Epithelial cell of proximal tubule (primary cell): ENCODE measurements at regions not wholly inside any gene's neighbourhood (a gene's known extent, or its start where the extent isn't known, plus 50 kb on each side); places are given as distances from the start of the nearest gene placed in this dataset.
"Not testable (repeated sequence)": the region's sequence is repeated elsewhere in the genome, so short reads cannot be mapped to it uniquely, and the experiment has no call there.

ENCODE experiments used
- DNase-seq: peaks from one replicate; pipeline ENCODE4 v3.0.0-alpha.2; 2011; ENCODE audit warnings: low read depth
- H3K4me3 ChIP-seq: 2 replicates; pipeline ENCODE4 v1.5.1; 2011; ENCODE audit warnings: low read depth, mild to moderate bottlenecking, low read length
- CTCF ChIP-seq: conservative IDR thresholded peaks from 2 replicates; pipeline ENCODE4 v1.5.1; 2012; ENCODE audit warnings: low read depth, mild to moderate bottlenecking, low read length

DNA sequence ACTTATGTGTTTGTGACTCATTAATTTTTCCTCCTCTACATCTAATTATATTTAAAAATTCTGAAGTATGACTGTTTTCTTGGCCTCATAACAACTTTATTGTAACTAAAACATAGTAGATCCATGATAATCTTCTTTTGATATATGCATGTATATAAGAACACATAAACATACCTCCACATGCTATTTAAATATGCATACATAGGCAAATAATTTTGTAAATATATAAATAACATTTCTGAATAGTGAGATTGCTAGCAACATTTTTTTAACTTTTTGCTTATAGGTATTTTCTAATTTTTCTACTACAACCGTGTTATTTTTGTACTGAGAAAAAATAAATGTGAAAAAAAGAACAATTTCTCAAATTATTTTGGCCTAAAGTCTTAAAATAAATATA, 627.6 kb downstream of the HTR1B start:
- no peak for TF ChIP-seq CTCF

GRCh38 chr6:76835293-76835692, 628.0 kb downstream of the HTR1B start:
- TF ChIP-seq CTCF: no peak
- no peak for DNase-seq
- H3K4me3 ChIP-seq: no peak overlapping the region

More for the DNA sequence above, 627.6 kb downstream of the HTR1B start:
- DNase-seq: no peak
- H3K4me3 ChIP-seq: no peak overlapping the region

DNA sequence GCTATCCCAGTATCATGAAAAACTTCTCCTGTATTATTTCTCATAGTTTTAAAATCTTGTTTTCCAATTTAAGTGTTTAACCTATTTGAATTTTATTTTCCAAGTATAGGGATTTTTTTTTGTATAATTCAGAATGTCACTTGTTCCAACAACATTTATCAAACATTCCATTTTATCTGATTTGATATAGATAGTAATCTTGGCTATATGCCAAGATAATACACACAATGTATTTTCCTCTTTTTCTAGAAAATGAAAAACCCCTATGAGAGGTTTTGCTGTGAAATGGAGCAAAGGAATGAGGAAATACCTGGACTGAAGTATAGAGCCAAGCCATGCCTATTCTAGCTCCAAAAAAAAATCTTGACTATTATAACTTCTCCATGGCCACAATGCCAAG, 628.9 kb downstream of the HTR1B start:
- no peak overlapping the region for H3K4me3 ChIP-seq
- no peak for TF ChIP-seq CTCF
- no peak for DNase-seq

- DNase-seq: no peak
- no peak for TF ChIP-seq CTCF
- no peak overlapping the region for H3K4me3 ChIP-seq
These were observed 632.0 kb downstream of the HTR1B start for GRCh38 chr6:76831299-76831698.

DNA sequence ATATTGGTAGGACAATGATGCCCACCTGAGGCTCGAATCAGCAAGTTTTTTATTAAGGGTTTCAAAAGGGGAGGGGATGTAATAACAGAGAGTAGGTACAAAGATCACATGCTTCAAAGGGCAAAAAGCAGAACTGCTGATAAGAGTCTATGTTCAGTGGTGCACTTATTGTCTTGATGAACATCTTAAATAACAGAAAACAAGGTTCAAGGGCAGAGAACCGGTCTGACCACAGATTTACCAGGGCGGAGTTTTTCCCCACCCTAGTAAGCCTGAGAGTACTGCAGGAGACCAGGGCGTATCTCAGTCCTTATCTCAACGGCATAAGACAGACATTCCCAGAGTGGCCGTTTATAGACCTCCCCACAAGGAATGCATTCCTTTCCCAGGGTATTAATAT, 639.7 kb downstream of the HTR1B start:
- not testable (repeated sequence) for DNase-seq, H3K4me3 ChIP-seq

DNA sequence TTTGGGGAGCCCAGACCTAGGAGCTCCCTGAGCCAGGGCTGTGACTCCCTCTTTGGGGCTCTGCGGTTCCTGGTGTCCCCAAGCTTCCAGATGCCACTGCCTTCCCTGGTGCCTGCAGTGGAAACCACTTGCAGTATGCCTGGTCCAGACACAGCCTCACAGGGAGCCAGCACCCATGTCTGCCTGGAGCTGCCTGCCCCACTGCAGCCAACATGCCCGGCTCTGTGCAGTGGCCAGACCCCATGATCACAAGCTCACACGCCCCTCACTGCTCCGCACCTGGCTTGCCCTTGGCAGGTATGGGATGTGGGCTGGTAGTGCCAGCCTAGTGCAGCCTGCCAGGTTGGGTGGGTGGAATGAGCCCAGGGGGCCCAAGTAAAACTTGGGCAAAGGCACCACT, 644.8 kb downstream of the HTR1B start:
- H3K4me3 ChIP-seq: no peak overlapping the region
- no peak for DNase-seq

DNA sequence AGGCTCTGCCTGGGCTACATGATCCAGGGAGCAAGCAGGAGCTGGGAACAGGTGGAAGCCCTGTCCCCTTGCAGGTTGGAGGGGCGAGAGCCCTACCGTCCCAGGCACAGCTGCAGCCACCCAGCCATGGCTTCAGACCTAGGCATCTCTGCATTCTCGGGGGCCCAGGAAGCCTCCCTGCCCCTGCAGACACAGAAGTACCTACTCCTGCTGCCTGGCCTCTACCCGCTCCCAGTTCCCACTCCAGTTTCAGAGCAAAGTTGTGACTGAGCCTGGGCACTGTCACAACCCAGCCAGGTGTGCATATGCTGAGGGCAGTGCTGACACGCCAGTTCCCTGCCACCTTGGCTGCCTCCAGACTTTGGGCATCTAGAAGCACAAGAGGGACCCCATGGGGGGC, 645.9 kb downstream of the HTR1B start:
- TF ChIP-seq CTCF: no peak
- H3K4me3 ChIP-seq: no peak overlapping the region
- DNase-seq: no peak

More for the DNA sequence above, 644.8 kb downstream of the HTR1B start:
- no peak for TF ChIP-seq CTCF
